H1 (cell line): ENCODE measurements at regions not wholly inside any gene's neighbourhood (a gene's known extent, or its start where the extent isn't known, plus 50 kb on each side); places are given as distances from the start of the nearest gene placed in this dataset.

Source experiments
- CTCF ChIA-PET: fragments of 300-600 bp; sonication (Branson Sonifier 250); formaldehyde crosslinking; loops from one replicate; lab custom pipeline; 2021; ENCODE audit not compliant: partially characterized antibody; lab: Charles Lee
- POLR2A ChIA-PET: fragments of 300-600 bp; sonication (Branson Sonifier 250); formaldehyde crosslinking; loops from one replicate; lab custom pipeline; 2021; ENCODE audit warnings: inconsistent platforms; ENCODE audit not compliant: partially characterized antibody; lab: Charles Lee
- DNase-seq, 2 experiments: peaks; one replicate each; pipeline versions ENCODE4 v3.0.0 to v3.0.0-alpha.2; 2010 to 2022; ENCODE audit warnings: low spot score in 2 of 2, low read depth in 1 of 2, mixed read lengths in 1 of 2
- FAIRE-seq: peaks from 2 replicates; lab custom pipeline; 2011; peaks lifted over from hg19 to GRCh38; lab: Jason Lieb, UNC
- H2AFZ ChIP-seq: 2 replicates; pipeline ENCODE4 v1.8.1; 2012; ENCODE audit warnings: low read length, inconsistent platforms
- H2AK5ac ChIP-seq: 2 replicates; pipeline ENCODE4 v1.6.1; 2013; ENCODE audit warnings: low read depth, low read length
- H2BK120ac ChIP-seq: replicated peaks from 2 replicates; pipeline ENCODE3; 2013; ENCODE audit warnings: low read depth, low read length, inconsistent platforms
- H2BK12ac ChIP-seq: 2 replicates; pipeline ENCODE4 v1.6.1; 2013; ENCODE audit warnings: low read depth, low read length
- H2BK15ac ChIP-seq: 2 replicates; pipeline ENCODE4 v1.6.1; 2013; ENCODE audit warnings: low read length
- H2BK20ac ChIP-seq: 2 replicates; pipeline ENCODE4 v1.6.1; 2013; ENCODE audit warnings: low read length
- H2BK5ac ChIP-seq: 2 replicates; pipeline ENCODE4 v1.6.1; 2013; ENCODE audit warnings: low read depth, low read length
- H3K14ac ChIP-seq: 2 replicates; pipeline ENCODE4 v1.6.1; 2013; ENCODE audit warnings: inconsistent platforms; ENCODE audit not compliant: insufficient read length
- H3K18ac ChIP-seq: 2 replicates; pipeline ENCODE4 v1.6.1; 2013; ENCODE audit warnings: low read length; ENCODE audit errors: extremely low read depth
- H3K23ac ChIP-seq: 2 replicates; pipeline ENCODE4 v1.6.1; 2013; ENCODE audit warnings: inconsistent platforms; ENCODE audit not compliant: insufficient read length
- H3K23me2 ChIP-seq: 2 replicates; pipeline ENCODE4 v1.6.1; 2013; ENCODE audit warnings: low read depth, low read length
- H3K27ac ChIP-seq: 2 replicates; pipeline ENCODE4 v1.6.1; 2011; ENCODE audit warnings: low read depth, low read length, inconsistent platforms
- H3K27me3 ChIP-seq, 4 experiments: replicated peaks in 1 of 4; 1 replicate in 1 of 4; 2 replicates in 3 of 4; pipeline versions ENCODE4 v1.6.1 to v1.8.1; 2011 to 2013; ENCODE audit warnings: low read length in 3 of 4, mild to moderate bottlenecking in 3 of 4, inconsistent platforms in 2 of 4, mixed read lengths in 2 of 4, moderate library complexity in 1 of 4; ENCODE audit not compliant: control insufficient read depth in 3 of 4, insufficient read depth in 3 of 4; ENCODE audit errors: extremely low read depth in 1 of 4
- H3K36me3 ChIP-seq, 4 experiments: 2 replicates each; pipeline versions ENCODE4 v1.6.1 to v1.8.1; 2011 to 2013; ENCODE audit warnings: mild to moderate bottlenecking in 4 of 4, low read length in 3 of 4, moderate library complexity in 2 of 4, control low read depth in 1 of 4, inconsistent platforms in 1 of 4; ENCODE audit not compliant: insufficient read depth in 4 of 4, control insufficient read depth in 2 of 4
- H3K4ac ChIP-seq: replicated peaks from 2 replicates; pipeline ENCODE3; 2013; ENCODE audit warnings: low read length, low read depth, mixed read lengths, inconsistent platforms; ENCODE audit not compliant: insufficient read length
- H3K4me1 ChIP-seq, 4 experiments: replicated peaks in 1 of 4; 1 replicate in 1 of 4; 2 replicates in 3 of 4; pipeline versions ENCODE4 v1.6.1 to v1.8.1; 2011 to 2013; ENCODE audit warnings: low read length in 3 of 4, inconsistent platforms in 2 of 4, mixed read lengths in 1 of 4; ENCODE audit not compliant: insufficient read depth in 4 of 4, control insufficient read depth in 3 of 4
- H3K4me2 ChIP-seq, 2 experiments: 2 replicates each; pipeline versions ENCODE4 v1.6.1 to v1.8.1; 2011 to 2013; ENCODE audit warnings: low read depth in 2 of 2, low read length in 2 of 2, control low read depth in 1 of 2, inconsistent platforms in 1 of 2, mild to moderate bottlenecking in 1 of 2; ENCODE audit not compliant: insufficient read depth in 1 of 2
- H3K4me3 ChIP-seq, 4 experiments: fragments of 200-600, 300-600 bp in 1 of 4; sonication (generic), shearing (Covaris generic), sonication (Bioruptor Twin) in 1 of 4; 2 replicates each; pipeline versions ENCODE4 v1.5.1 to v1.8.1; 2011 to 2016; ENCODE audit warnings: low read length in 4 of 4, low read depth in 3 of 4, control low read depth in 2 of 4, inconsistent platforms in 2 of 4, mild to moderate bottlenecking in 2 of 4, mixed read lengths in 1 of 4, moderate library complexity in 1 of 4; ENCODE audit not compliant: insufficient read depth in 2 of 4; ENCODE audit errors: extremely low read depth in 1 of 4
- H3K56ac ChIP-seq: replicated peaks from 2 replicates; pipeline ENCODE3; 2013; ENCODE audit warnings: low read depth, mild to moderate bottlenecking, mixed read lengths, low read length, inconsistent platforms; ENCODE audit not compliant: insufficient read length
- H3K79me1 ChIP-seq: 2 replicates; pipeline ENCODE4 v1.6.1; 2013; ENCODE audit warnings: low read depth, low read length, control low read depth
- H3K79me2 ChIP-seq, 2 experiments: 2 replicates each; pipeline versions ENCODE4 v1.6.1 to v1.8.1; 2012 to 2013; ENCODE audit warnings: low read length in 2 of 2, mild to moderate bottlenecking in 2 of 2, inconsistent platforms in 1 of 2; ENCODE audit not compliant: insufficient read depth in 2 of 2, control insufficient read depth in 1 of 2
- H3K9ac ChIP-seq, 4 experiments: replicated peaks in 1 of 4; 1 replicate in 1 of 4; 2 replicates in 3 of 4; pipeline versions ENCODE4 v1.6.1 to v1.8.1; 2011 to 2013; ENCODE audit warnings: low read depth in 3 of 4, low read length in 3 of 4, control low read depth in 2 of 4, mild to moderate bottlenecking in 2 of 4, moderate library complexity in 2 of 4, inconsistent platforms in 1 of 4; ENCODE audit errors: extremely low read depth in 1 of 4
- H3K9me3 ChIP-seq, 2 experiments: 2 replicates each; pipeline versions ENCODE4 v1.6.1 to v1.8.1; 2012 to 2013; ENCODE audit warnings: mild to moderate bottlenecking in 2 of 2, moderate library complexity in 2 of 2, control low read depth in 1 of 2, inconsistent platforms in 1 of 2, low read depth in 1 of 2, low read length in 1 of 2, mixed read lengths in 1 of 2; ENCODE audit not compliant: insufficient read depth in 2 of 2
- H4K20me1 ChIP-seq, 2 experiments: replicated peaks in 1 of 2; 2 replicates each; pipeline versions ENCODE3 to v1.8.1; 2011 to 2013; ENCODE audit warnings: inconsistent platforms in 2 of 2, low read length in 2 of 2, mild to moderate bottlenecking in 1 of 2; ENCODE audit not compliant: insufficient read depth in 2 of 2, control insufficient read depth in 1 of 2
- H4K5ac ChIP-seq: 2 replicates; pipeline ENCODE4 v1.6.1; 2013; ENCODE audit warnings: low read length, low read depth, mixed read lengths, inconsistent platforms; ENCODE audit not compliant: insufficient read length
- H4K8ac ChIP-seq: 2 replicates; pipeline ENCODE4 v1.8.0; 2013; ENCODE audit warnings: mild to moderate bottlenecking, moderate library complexity, low read length, inconsistent platforms; ENCODE audit not compliant: insufficient read depth; ENCODE audit errors: extremely low read depth
- H4K91ac ChIP-seq: replicated peaks from 2 replicates; pipeline ENCODE3; 2013; ENCODE audit warnings: low read length, mixed read lengths, inconsistent platforms; ENCODE audit not compliant: insufficient read length
- BRCA1 ChIP-seq: IDR thresholded peaks from 2 replicates; pipeline ENCODE4 v1.6.1; 2012; ENCODE audit warnings: low read depth, low read length, improper control_type of control experiment
- CBX8 ChIP-seq: fragments of 300-800, 300-1000 bp; sonication (generic); IDR thresholded peaks from 2 replicates; pipeline ENCODE4 v1.7.1; 2016; ENCODE audit warnings: low read depth, low read length, borderline replicate concordance
- CHD1 ChIP-seq: IDR thresholded peaks from 2 replicates; pipeline ENCODE4 v1.6.1; 2012; ENCODE audit warnings: low read depth, low read length, improper control_type of control experiment
- POLR2AphosphoS5 ChIP-seq: IDR thresholded peaks from 2 replicates; pipeline ENCODE4 v1.6.1; 2011; ENCODE audit warnings: low read depth, low read length
- RAD21 ChIP-seq, 2 experiments: IDR thresholded peaks in 1 of 2; conservative IDR thresholded peaks in 1 of 2; 2 replicates each; pipeline ENCODE4 v1.6.1; 2011; ENCODE audit warnings: low read depth in 2 of 2, low read length in 2 of 2, improper control_type of control experiment in 1 of 2, inconsistent platforms in 1 of 2, mild to moderate bottlenecking in 1 of 2, moderate library complexity in 1 of 2
- TBP ChIP-seq: IDR thresholded peaks from 2 replicates; pipeline ENCODE4 v1.6.1; 2011; ENCODE audit warnings: low read depth, low read length, improper control_type of control experiment
- ZNF274 ChIP-seq: IDR thresholded peaks from 2 replicates; pipeline ENCODE4 v1.7.0; 2012; ENCODE audit warnings: low read length, borderline replicate concordance; ENCODE audit errors: extremely low read depth
- WGBS, 2 experiments: shearing (Covaris generic) in 1 of 2; methylation state at CpG; one replicate each; pipeline versions ENCODE4 v1.1.6 to v1.1.7; 2013 to 2015; ENCODE audit warnings: low lambda C conversion rate in 2 of 2, mixed read lengths in 2 of 2, inconsistent platforms in 1 of 2, low coverage in 1 of 2, missing lambda C conversion rate in 1 of 2; ENCODE audit not compliant: insufficient replicate concordance in 2 of 2, insufficient coverage in 1 of 2, insufficient read length in 1 of 2; ENCODE audit errors: extremely low coverage in 1 of 2, missing lambda C conversion rate in 1 of 2; 5-methylcytosine and 5-hydroxymethylcytosine counted together

DNA sequence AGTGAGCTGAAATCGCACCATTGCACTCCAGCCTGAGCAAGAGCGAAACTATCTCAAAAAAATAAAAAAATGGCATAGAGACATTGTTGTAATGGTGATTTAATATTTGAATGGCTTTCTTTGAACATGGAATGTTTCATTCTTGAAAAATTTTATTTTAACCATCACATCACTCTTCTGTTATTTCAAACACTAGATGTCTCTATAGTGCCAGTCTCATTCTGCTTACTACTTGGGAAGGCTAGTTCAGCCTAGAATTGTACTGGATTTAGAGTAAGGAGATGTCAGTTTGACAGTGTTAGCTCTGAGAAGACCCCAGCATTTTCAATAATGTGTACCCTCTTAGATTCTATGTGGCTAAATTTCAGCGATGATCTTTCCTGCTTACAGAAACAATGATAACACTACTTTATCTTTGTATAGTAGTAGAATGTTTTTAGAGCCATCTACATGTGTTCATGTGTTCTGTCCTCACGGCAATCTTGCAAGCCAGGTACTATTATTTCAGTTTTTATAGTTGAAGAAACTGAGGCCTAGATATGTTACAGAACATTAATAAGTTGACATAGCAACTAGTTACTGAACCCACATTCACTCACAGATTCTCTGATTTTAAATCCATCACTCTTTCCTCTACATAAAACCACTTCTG, 142.9 kb upstream of the ZSWIM2 start:
- no peaks in the 10 kb centered on the region for H3K79me2 ChIP-seq
- H3K4ac ChIP-seq, result no peak overlapping the region
- no peak overlapping the region for H3K4me2 ChIP-seq
- no peak overlapping the region for H2BK15ac ChIP-seq
- H2BK12ac ChIP-seq, result no peak overlapping the region
- no peak overlapping the region for H4K5ac ChIP-seq
- ChIA-PET POLR2A (no interaction called here), CTCF (interaction anchor here (0.7 to 1.1 kb wide), 2 partner anchors 10 to 460 kb away, joined by 3 to 4 read pairs; no protein-coding TSS in a partner anchor)
- no peak overlapping the region for H3K9ac ChIP-seq
- no peak for FAIRE-seq
- no peak overlapping the region for H4K8ac ChIP-seq
- H2AK5ac ChIP-seq, result no peak overlapping the region
- no peaks in the 10 kb centered on the region for H3K4me1 ChIP-seq
- H3K14ac ChIP-seq, result no peak overlapping the region
- H2BK20ac ChIP-seq, result no peak overlapping the region
- no peak overlapping the region for H2BK120ac ChIP-seq
- no peaks in the 10 kb centered on the region for H3K9me3 ChIP-seq
- H3K23ac ChIP-seq, result no peak overlapping the region
- no peaks in the 10 kb centered on the region for H3K79me1 ChIP-seq
- no peaks in the 10 kb centered on the region for H4K20me1 ChIP-seq
- 94% methylated on average over 4 of the region's 4 CpGs; no CpG with 5 or more reads in 1 of the 2 experiments for WGBS, 2 experiments
- no peak overlapping the region for H2AFZ ChIP-seq
- no peaks in the 10 kb centered on the region for H3K27me3 ChIP-seq
- TF ChIP-seq TBP (no peak), RAD21 (IDR thresholded peaks at IDR 0.05 in 1 of 2, conservative IDR thresholded peaks at IDR 0.05 in 1 of 2; ENCODE audit: low read depth in 2 of 2, low read length in 2 of 2) (peak; percentile 25 to 27; a peak in 3 of 4 replicates), CHD1 (no peak), CBX8 (no peak), POLR2AphosphoS5 (no peak), BRCA1 (no peak), ZNF274 (no peak)
- no peak overlapping the region for H3K4me3 ChIP-seq
- no peak overlapping the region for H4K91ac ChIP-seq
- H3K36me3 ChIP-seq, result no peaks in the 10 kb centered on the region
- no peak overlapping the region for H2BK5ac ChIP-seq
- no peak overlapping the region for H3K27ac ChIP-seq
- no peak overlapping the region for H3K56ac ChIP-seq
- no peaks in the 10 kb centered on the region; the same call in 1 of the 2 replicates for H3K23me2 ChIP-seq
- no peak for DNase-seq
- H3K18ac ChIP-seq, result no peak overlapping the region
